GM12892 (cell line): ENCODE measurements at regions not wholly inside any gene's neighbourhood (a gene's known extent, or its start where the extent isn't known, plus 50 kb on each side); places are given as distances from the start of the nearest gene placed in this dataset.

Experiments
- POLR2A ChIP-seq: IDR thresholded peaks from 2 replicates; pipeline ENCODE4 v1.6.1; 2011; ENCODE audit warnings: low read depth, low read length, control low read depth
- POLR2AphosphoS5 ChIP-seq: IDR thresholded peaks from 2 replicates; pipeline ENCODE4 v1.6.1; 2011; ENCODE audit warnings: low read depth, low read length, control low read depth

GRCh38 chr15:95059346-95059905 lies 828.1 kb downstream of the MCTP2 start:
- TF ChIP-seq POLR2AphosphoS5 (no peak), POLR2A (no peak)
